Neural progenitor cell (in vitro differentiated cells): ENCODE measurements at regions not wholly inside any gene's neighbourhood (a gene's known extent, or its start where the extent isn't known, plus 50 kb on each side); places are given as distances from the start of the nearest gene placed in this dataset.
"Not testable (repeated sequence)": the region's sequence is repeated elsewhere in the genome, so short reads cannot be mapped to it uniquely, and the experiment has no call there.

Source experiments
- DNase-seq: peaks from one replicate; pipeline ENCODE4 v3.0.0-alpha.2; 2016; ENCODE audit warnings: low spot score
- H2AFZ ChIP-seq: fragments of 200-600 bp; sonication (generic); replicated peaks from 2 replicates; pipeline ENCODE4 v1.6.1; 2016; ENCODE audit warnings: antibody characterized with exemption
- H3F3A ChIP-seq: fragments of 200-600 bp; sonication (generic); 2 replicates; pipeline ENCODE4 v1.6.1; 2016; ENCODE audit warnings: antibody characterized with exemption, low read depth
- H3K27ac ChIP-seq: fragments of 200-600 bp; sonication (generic); 2 replicates; pipeline ENCODE4 v1.5.1; 2016; ENCODE audit warnings: mild to moderate bottlenecking
- H3K27me3 ChIP-seq: fragments of 200-600 bp; sonication (generic); 2 replicates; pipeline ENCODE4 v1.6.1; 2016; ENCODE audit warnings: mild to moderate bottlenecking, moderate library complexity
- H3K36me3 ChIP-seq: fragments of 200-600 bp; sonication (generic); 2 replicates; pipeline ENCODE4 v1.5.1; 2016
- H3K4me1 ChIP-seq: fragments of 200-600 bp; sonication (generic); 2 replicates; pipeline ENCODE4 v1.6.1; 2016; ENCODE audit warnings: mixed run types
- H3K4me2 ChIP-seq: fragments of 200-600 bp; sonication (generic); 2 replicates; pipeline ENCODE4 v1.6.1; 2016
- H3K4me3 ChIP-seq: fragments of 200-600 bp; sonication (generic); 2 replicates; pipeline ENCODE4 v1.5.1; 2016
- H3K79me2 ChIP-seq: fragments of 200-600 bp; sonication (generic); 2 replicates; pipeline ENCODE4 v1.6.1; 2016; ENCODE audit warnings: low read depth
- H3K9ac ChIP-seq: fragments of 200-600 bp; sonication (generic); 2 replicates; pipeline ENCODE4 v1.6.1; 2016
- H3K9me3 ChIP-seq: fragments of 200-600 bp; sonication (generic); 2 replicates; pipeline ENCODE4 v1.5.1; 2016; ENCODE audit warnings: low read depth
- H4K20me1 ChIP-seq: fragments of 200-600 bp; sonication (generic); 2 replicates; pipeline ENCODE4 v1.6.1; 2016; ENCODE audit warnings: low read depth
- H3K27ac Mint-ChIP-seq: 3 replicates; pipeline ENCODE4 v1.8.0; 2021; ENCODE audit warnings: mixed read lengths
- H3K27me3 Mint-ChIP-seq: 2 replicates; pipeline ENCODE4 v1.8.0; 2022; ENCODE audit warnings: low read depth, mild to moderate bottlenecking, inconsistent platforms, moderate library complexity, mixed read lengths; ENCODE audit not compliant: insufficient read depth
- H3K36me3 Mint-ChIP-seq: 3 replicates; pipeline ENCODE4 v1.8.0; 2021; ENCODE audit warnings: mixed read lengths
- H3K4me1 Mint-ChIP-seq: 3 replicates; pipeline ENCODE4 v1.8.0; 2021; ENCODE audit warnings: mixed read lengths
- H3K4me3 Mint-ChIP-seq: 3 replicates; pipeline ENCODE4 v1.8.0; 2021; ENCODE audit warnings: mild to moderate bottlenecking, moderate library complexity, mixed read lengths
- H3K9me3 Mint-ChIP-seq: 3 replicates; pipeline ENCODE4 v1.8.0; 2020; ENCODE audit warnings: mixed read lengths
- EZH2phosphoT487 ChIP-seq: fragments of 200-600 bp; sonication (generic); IDR thresholded peaks from 2 replicates; pipeline ENCODE4 v1.6.1; 2017; ENCODE audit warnings: antibody characterized with exemption
- TF ChIP-seq, protein P1 (sequence below): fragments of 200-600 bp; sonication (generic); IDR thresholded peaks from 2 replicates; pipeline ENCODE4 v1.5.1; 2017; ENCODE audit warnings: antibody characterized with exemption, mild to moderate bottlenecking

DNA sequence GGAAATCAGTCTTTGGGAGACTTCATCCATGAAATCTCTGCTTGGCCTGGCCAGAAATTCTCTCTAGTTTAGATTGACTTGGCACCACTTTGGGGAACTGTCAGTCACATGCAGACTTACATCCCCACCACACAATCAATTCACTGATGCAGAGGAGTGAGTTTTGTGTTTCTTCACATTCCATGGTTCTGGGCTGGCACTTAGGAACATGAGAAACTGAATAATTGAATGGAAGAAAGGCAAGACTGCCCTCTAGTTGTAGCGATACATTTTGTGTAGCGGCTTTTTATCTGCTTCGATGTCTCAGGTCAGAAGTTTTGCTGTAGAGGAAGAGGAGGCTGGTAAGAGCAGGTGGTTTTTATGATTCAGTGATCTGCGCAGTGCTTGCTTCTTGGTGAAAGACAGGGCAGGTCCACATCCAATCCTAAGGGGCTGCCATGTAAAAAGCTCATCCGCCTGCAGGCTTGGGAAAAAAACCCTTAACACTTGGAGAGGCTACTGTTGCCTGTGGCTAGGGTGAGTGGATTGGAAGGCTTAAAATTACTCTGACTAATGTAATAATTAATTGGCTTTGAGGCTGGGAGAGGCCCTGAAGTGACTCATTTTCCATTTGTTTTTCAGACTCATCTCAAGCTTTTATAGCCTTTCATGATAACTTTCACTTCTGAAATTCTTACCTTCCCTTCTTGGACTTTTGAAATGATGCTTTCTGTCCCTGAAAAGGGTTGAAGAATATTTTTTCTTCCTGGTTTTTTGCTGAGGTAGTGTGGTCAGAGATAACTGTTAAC is 75.4 kb upstream of the LPCAT1 start:
- H3K36me3 Mint-ChIP-seq, H4K20me1 ChIP-seq, H3K9me3 Mint-ChIP-seq, H3K27me3 Mint-ChIP-seq, H3K4me2 ChIP-seq, H3K36me3 ChIP-seq, H3F3A ChIP-seq, H3K4me3 ChIP-seq, H3K9ac ChIP-seq, H3K4me1 ChIP-seq, H2AFZ ChIP-seq, H3K27me3 ChIP-seq, H3K9me3 ChIP-seq, H3K4me3 Mint-ChIP-seq, H3K79me2 ChIP-seq, H3K27ac ChIP-seq: not testable (repeated sequence)
- TF ChIP-seq, protein P1, sequence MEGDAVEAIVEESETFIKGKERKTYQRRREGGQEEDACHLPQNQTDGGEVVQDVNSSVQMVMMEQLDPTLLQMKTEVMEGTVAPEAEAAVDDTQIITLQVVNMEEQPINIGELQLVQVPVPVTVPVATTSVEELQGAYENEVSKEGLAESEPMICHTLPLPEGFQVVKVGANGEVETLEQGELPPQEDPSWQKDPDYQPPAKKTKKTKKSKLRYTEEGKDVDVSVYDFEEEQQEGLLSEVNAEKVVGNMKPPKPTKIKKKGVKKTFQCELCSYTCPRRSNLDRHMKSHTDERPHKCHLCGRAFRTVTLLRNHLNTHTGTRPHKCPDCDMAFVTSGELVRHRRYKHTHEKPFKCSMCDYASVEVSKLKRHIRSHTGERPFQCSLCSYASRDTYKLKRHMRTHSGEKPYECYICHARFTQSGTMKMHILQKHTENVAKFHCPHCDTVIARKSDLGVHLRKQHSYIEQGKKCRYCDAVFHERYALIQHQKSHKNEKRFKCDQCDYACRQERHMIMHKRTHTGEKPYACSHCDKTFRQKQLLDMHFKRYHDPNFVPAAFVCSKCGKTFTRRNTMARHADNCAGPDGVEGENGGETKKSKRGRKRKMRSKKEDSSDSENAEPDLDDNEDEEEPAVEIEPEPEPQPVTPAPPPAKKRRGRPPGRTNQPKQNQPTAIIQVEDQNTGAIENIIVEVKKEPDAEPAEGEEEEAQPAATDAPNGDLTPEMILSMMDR, result peak; percentile 53
- peak; percentile 39 for DNase-seq
- H3K27ac Mint-ChIP-seq, result peak overlapping the region; percentile 78
- peaks cover 13% of the 10 kb centered on the region for H3K4me1 Mint-ChIP-seq

DNA sequence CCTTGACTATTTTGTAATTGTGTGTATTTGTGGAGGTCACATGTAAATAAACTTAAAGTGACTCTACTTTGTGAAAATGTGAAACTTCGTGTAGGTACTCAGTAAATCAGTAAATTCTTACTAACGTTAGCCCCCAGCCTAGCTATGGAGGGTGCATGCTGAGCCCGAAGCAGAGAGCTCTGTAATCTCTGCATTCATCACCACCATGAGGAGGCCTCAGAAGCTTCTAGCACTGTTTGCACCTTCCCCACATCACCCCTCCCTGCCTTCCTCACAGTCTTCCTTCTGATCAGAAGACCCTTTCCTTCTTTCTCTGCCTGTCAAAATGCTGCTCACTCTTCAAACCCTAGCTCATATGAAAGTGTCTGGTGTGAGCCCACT is 73.3 kb upstream of the LPCAT1 start:
- H3K36me3 ChIP-seq, result not testable (repeated sequence)

DNA sequence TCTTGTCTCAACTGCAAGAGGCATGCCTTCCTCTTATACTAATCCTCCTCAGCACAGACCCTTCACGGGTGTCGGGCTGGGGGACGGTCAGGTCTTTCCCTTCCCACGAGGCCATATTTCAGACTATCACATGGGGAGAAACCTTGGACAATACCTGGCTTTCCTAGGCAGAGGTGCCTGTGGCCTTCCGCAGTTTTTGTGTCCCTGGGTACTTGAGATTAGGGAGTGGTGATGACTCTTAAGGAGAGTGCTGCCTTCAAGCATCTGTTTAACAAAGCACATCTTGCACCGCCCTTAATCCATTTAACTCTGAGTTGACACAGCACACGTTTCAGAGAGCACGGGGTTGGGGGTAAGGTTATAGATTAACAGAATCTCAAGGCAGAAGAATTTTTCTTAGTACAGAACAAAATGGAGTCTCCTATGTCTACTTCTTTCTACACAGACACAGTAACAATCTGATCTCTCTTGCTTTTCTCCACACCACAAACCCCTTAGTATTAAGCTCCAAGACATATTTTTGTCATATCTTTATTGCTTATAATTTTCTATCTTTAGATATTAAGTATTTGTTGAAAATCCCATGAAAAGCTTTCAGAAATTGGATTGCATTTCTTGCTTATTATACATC is 72.8 kb upstream of the LPCAT1 start:
- H3K36me3 ChIP-seq, H3K9ac ChIP-seq, H3K27ac ChIP-seq, H3K27me3 Mint-ChIP-seq, H3K79me2 ChIP-seq, DNase-seq, H3K4me3 ChIP-seq, H3K9me3 Mint-ChIP-seq, H2AFZ ChIP-seq, H3K4me3 Mint-ChIP-seq, H3K4me2 ChIP-seq, H3K27me3 ChIP-seq, H3F3A ChIP-seq, H3K36me3 Mint-ChIP-seq, H3K9me3 ChIP-seq, H4K20me1 ChIP-seq, H3K4me1 ChIP-seq, H3K27ac Mint-ChIP-seq: not testable (repeated sequence)
- H3K4me1 Mint-ChIP-seq, result peaks cover 18% of the 10 kb centered on the region

More for the DNA sequence above, 73.3 kb upstream of the LPCAT1 start:
- H3K9me3 ChIP-seq, H3K9me3 Mint-ChIP-seq, H3K27me3 Mint-ChIP-seq, H2AFZ ChIP-seq, H3F3A ChIP-seq, H3K27ac Mint-ChIP-seq, H3K27me3 ChIP-seq, H3K4me2 ChIP-seq, H3K4me3 ChIP-seq, H3K4me3 Mint-ChIP-seq, H3K79me2 ChIP-seq, H3K9ac ChIP-seq, H3K27ac ChIP-seq, H3K36me3 Mint-ChIP-seq, H3K4me1 ChIP-seq, DNase-seq, H4K20me1 ChIP-seq: not testable (repeated sequence)
- H3K4me1 Mint-ChIP-seq, result peaks cover 18% of the 10 kb centered on the region

DNA sequence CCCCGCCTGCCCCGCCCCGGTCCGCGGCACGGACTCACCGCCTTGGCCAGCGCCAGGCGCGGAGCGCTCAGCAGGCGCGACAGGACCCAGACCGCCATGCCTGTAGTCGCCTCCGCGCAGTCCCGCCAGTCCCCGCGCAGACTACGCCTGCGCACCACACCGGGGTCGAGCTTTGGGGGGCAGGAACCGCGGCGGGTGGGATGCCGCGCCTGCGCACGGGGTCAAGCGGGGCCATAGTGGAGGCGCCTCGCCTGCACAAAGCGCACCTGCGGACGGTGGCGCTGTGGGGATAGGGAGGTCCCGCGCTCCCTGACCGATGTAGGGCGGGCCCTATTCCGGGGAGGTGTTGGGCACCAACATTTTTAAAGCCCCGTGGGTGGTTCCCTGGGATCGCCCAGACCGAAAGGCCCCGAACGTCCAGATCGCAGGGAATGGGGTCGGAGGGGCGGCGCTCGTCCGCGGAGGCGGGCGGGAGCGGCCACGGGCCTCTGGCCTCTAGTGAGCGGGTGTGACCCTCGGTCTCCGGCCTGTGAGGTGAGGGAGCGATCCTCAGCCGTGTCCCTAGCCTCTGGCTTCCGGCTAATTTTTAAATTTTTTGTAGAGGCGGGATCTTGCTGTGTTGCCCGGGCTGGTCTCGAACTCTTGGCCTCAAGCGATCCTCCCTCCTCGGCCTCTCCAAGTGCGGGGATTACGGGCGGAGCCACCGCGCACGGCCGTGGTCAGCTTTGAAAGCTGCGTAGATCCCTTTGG is 70.8 kb upstream of the LPCAT1 start:
- H3K27me3 Mint-ChIP-seq, result peaks cover 5% of the 10 kb centered on the region
- peaks cover 8% of the 10 kb centered on the region for H3F3A ChIP-seq
- peaks cover 5% of the 10 kb centered on the region for H3K36me3 Mint-ChIP-seq
- H3K27me3 ChIP-seq, result no peaks in the 10 kb centered on the region
- peak overlapping the region; percentile 85 for H2AFZ ChIP-seq
- no peaks in the 10 kb centered on the region for H3K9me3 Mint-ChIP-seq
- H3K4me3 ChIP-seq, result peak overlapping the region; percentile 88
- DNase-seq, result peak; percentile 96
- no peak overlapping the region for H3K9ac ChIP-seq
- peaks cover 18% of the 10 kb centered on the region for H3K4me1 Mint-ChIP-seq
- H3K36me3 ChIP-seq, result no peaks in the 10 kb centered on the region
- H4K20me1 ChIP-seq, result no peaks in the 10 kb centered on the region
- no peak overlapping the region for H3K27ac ChIP-seq
- H3K27ac Mint-ChIP-seq, result no peak overlapping the region
- peaks cover 3% of the 10 kb centered on the region for H3K79me2 ChIP-seq
- H3K4me3 Mint-ChIP-seq, result peak overlapping the region; percentile 82
- H3K4me1 ChIP-seq, result no peaks in the 10 kb centered on the region
- TF ChIP-seq, protein P1, result peak; percentile 61
- no peak for TF ChIP-seq EZH2phosphoT487
- H3K4me2 ChIP-seq, result peak overlapping the region; percentile 99
- no peaks in the 10 kb centered on the region for H3K9me3 ChIP-seq
